ENCODE measurements at regions not wholly inside any gene's neighbourhood (a gene's known extent, or its start where the extent isn't known, plus 50 kb on each side); places are given as distances from the start of the nearest gene placed in this dataset.

GRCh38 chr18:27606741-27607140, 421.6 kb upstream of the CHST9 start:
- no peak for TF ChIP-seq CTCF (IDR thresholded peaks at IDR 0.05)
- TF ChIP-seq POLR2A (IDR thresholded peaks at IDR 0.05): no peak
- no peak for TF ChIP-seq EP300 (IDR thresholded peaks at IDR 0.05)
- no peak for TF ChIP-seq POLR2AphosphoS5 (IDR thresholded peaks at IDR 0.05)
